ENCODE measurements at regions not wholly inside any gene's neighbourhood (a gene's known extent, or its start where the extent isn't known, plus 50 kb on each side); places are given as distances from the start of the nearest gene placed in this dataset.

GRCh38 chr5:31052937-31053658 is 140.4 kb upstream of the CDH6 start:
- TF ChIP-seq CREB1 (CRISPR knock-in tag; IDR thresholded peaks at IDR 0.05; ENCODE audit: low read depth) = no peak
- TF ChIP-seq, protein P1, sequence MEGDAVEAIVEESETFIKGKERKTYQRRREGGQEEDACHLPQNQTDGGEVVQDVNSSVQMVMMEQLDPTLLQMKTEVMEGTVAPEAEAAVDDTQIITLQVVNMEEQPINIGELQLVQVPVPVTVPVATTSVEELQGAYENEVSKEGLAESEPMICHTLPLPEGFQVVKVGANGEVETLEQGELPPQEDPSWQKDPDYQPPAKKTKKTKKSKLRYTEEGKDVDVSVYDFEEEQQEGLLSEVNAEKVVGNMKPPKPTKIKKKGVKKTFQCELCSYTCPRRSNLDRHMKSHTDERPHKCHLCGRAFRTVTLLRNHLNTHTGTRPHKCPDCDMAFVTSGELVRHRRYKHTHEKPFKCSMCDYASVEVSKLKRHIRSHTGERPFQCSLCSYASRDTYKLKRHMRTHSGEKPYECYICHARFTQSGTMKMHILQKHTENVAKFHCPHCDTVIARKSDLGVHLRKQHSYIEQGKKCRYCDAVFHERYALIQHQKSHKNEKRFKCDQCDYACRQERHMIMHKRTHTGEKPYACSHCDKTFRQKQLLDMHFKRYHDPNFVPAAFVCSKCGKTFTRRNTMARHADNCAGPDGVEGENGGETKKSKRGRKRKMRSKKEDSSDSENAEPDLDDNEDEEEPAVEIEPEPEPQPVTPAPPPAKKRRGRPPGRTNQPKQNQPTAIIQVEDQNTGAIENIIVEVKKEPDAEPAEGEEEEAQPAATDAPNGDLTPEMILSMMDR (conservative IDR thresholded peaks at IDR 0.05; ENCODE audit: low read depth in 2 of 2) = no peak
- no peak for TF ChIP-seq EZH2 (IDR thresholded peaks at IDR 0.05; ENCODE audit: low read depth, unreplicated experiment)
- no peak for TF ChIP-seq POLR2AphosphoS5 (IDR thresholded peaks at IDR 0.05; ENCODE audit: low read depth)
- TF ChIP-seq EZH2phosphoT487 (IDR thresholded peaks at IDR 0.05; ENCODE audit: unreplicated experiment) = no peak
- TF ChIP-seq ZNF114 (CRISPR knock-in tag; IDR thresholded peaks at IDR 0.05) = no peak
- TF ChIP-seq REST (IDR thresholded peaks at IDR 0.05; ENCODE audit: unreplicated experiment) = no peak
- TF ChIP-seq, protein P2, sequence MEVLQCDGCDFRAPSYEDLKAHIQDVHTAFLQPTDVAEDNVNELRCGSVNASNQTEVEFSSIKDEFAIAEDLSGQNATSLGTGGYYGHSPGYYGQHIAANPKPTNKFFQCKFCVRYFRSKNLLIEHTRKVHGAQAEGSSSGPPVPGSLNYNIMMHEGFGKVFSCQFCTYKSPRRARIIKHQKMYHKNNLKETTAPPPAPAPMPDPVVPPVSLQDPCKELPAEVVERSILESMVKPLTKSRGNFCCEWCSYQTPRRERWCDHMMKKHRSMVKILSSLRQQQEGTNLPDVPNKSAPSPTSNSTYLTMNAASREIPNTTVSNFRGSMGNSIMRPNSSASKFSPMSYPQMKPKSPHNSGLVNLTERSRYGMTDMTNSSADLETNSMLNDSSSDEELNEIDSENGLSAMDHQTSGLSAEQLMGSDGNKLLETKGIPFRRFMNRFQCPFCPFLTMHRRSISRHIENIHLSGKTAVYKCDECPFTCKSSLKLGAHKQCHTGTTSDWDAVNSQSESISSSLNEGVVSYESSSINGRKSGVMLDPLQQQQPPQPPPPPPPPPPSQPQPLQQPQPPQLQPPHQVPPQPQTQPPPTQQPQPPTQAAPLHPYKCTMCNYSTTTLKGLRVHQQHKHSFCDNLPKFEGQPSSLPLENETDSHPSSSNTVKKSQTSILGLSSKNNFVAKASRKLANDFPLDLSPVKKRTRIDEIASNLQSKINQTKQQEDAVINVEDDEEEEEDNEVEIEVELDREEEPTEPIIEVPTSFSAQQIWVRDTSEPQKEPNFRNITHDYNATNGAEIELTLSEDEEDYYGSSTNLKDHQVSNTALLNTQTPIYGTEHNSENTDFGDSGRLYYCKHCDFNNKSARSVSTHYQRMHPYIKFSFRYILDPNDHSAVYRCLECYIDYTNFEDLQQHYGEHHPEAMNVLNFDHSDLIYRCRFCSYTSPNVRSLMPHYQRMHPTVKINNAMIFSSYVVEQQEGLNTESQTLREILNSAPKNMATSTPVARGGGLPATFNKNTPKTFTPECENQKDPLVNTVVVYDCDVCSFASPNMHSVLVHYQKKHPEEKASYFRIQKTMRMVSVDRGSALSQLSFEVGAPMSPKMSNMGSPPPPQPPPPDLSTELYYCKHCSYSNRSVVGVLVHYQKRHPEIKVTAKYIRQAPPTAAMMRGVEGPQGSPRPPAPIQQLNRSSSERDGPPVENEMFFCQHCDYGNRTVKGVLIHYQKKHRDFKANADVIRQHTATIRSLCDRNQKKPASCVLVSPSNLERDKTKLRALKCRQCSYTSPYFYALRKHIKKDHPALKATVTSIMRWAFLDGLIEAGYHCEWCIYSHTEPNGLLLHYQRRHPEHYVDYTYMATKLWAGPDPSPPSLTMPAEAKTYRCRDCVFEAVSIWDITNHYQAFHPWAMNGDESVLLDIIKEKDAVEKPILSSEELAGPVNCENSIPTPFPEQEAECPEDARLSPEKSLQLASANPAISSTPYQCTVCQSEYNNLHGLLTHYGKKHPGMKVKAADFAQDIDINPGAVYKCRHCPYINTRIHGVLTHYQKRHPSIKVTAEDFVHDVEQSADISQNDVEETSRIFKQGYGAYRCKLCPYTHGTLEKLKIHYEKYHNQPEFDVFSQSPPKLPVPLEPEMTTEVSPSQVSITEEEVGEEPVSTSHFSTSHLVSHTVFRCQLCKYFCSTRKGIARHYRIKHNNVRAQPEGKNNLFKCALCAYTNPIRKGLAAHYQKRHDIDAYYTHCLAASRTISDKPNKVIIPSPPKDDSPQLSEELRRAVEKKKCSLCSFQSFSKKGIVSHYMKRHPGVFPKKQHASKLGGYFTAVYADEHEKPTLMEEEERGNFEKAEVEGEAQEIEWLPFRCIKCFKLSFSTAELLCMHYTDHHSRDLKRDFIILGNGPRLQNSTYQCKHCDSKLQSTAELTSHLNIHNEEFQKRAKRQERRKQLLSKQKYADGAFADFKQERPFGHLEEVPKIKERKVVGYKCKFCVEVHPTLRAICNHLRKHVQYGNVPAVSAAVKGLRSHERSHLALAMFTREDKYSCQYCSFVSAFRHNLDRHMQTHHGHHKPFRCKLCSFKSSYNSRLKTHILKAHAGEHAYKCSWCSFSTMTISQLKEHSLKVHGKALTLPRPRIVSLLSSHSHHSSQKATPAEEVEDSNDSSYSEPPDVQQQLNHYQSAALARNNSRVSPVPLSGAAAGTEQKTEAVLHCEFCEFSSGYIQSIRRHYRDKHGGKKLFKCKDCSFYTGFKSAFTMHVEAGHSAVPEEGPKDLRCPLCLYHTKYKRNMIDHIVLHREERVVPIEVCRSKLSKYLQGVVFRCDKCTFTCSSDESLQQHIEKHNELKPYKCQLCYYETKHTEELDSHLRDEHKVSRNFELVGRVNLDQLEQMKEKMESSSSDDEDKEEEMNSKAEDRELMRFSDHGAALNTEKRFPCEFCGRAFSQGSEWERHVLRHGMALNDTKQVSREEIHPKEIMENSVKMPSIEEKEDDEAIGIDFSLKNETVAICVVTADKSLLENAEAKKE (CRISPR knock-in tag; IDR thresholded peaks at IDR 0.05) = no peak
- TF ChIP-seq ETS1 (IDR thresholded peaks at IDR 0.05) = no peak
- TF ChIP-seq ZNF331 (CRISPR knock-in tag; IDR thresholded peaks at IDR 0.05; ENCODE audit: low read depth) = no peak
- no peak for TF ChIP-seq STAT1 (IDR thresholded peaks at IDR 0.05; ENCODE audit: unreplicated experiment)

Data from GM23338 (cell line).